Suprapubic skin (tissue), 3 donors: ENCODE measurements at regions not wholly inside any gene's neighbourhood (a gene's known extent, or its start where the extent isn't known, plus 50 kb on each side); places are given as distances from the start of the nearest gene placed in this dataset.

ENCODE experiments used
- POLR2A ChIP-seq, 2 donors: fragments of 450-650 bp; IDR thresholded peaks; one replicate each; pipeline ENCODE4 v1.6.1; 2017; ENCODE audit warnings: antibody characterized with exemption in 2 of 2, mild to moderate bottlenecking in 2 of 2, moderate library complexity in 2 of 2
- TF ChIP-seq, protein P1 (sequence below), 2 donors: fragments of 200-600 bp in 1 of 2; fragments of 450-650 bp in 1 of 2; sonication (generic) in 1 of 2; IDR thresholded peaks; one replicate each; pipeline ENCODE4 v1.5.1; 2016 to 2019; ENCODE audit warnings: antibody characterized with exemption in 2 of 2, mild to moderate bottlenecking in 1 of 2, moderate library complexity in 1 of 2

DNA sequence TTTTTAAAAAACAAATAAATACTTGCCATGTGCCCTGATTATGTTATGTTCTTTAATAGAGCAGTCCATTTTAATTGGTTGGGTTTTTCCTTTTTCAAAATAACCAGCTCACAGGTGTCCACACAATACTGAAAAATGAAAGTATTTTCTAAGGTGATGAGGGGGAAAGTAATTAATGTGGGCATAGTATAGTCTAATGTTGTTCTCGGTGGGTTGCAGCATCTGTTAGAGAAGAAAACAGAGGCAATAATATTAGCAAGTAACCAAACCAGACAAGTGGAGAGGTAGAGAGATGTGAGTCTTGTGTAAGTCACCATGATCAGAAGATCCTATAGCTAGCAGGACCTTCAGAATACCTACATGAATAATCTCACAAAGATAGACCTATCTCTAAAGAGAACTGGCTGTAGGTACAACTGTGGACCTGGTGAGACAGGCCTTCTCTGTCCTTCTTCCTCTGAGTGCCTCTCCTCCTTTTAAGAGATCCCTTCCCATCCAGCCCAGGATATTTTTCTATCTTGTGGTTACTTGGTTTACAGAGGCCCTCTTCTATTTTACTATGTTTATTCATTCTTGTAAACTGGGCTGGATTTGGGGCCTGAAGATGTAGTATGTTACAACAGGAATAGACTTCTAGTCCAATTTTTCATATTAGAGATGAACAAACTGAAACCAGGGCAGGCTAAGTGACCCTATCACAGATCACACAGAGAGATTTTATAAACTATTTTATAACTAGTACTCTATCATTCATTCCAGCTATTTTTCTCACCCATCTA, 67.1 kb upstream of the MSTN start:
- TF ChIP-seq, protein P1, sequence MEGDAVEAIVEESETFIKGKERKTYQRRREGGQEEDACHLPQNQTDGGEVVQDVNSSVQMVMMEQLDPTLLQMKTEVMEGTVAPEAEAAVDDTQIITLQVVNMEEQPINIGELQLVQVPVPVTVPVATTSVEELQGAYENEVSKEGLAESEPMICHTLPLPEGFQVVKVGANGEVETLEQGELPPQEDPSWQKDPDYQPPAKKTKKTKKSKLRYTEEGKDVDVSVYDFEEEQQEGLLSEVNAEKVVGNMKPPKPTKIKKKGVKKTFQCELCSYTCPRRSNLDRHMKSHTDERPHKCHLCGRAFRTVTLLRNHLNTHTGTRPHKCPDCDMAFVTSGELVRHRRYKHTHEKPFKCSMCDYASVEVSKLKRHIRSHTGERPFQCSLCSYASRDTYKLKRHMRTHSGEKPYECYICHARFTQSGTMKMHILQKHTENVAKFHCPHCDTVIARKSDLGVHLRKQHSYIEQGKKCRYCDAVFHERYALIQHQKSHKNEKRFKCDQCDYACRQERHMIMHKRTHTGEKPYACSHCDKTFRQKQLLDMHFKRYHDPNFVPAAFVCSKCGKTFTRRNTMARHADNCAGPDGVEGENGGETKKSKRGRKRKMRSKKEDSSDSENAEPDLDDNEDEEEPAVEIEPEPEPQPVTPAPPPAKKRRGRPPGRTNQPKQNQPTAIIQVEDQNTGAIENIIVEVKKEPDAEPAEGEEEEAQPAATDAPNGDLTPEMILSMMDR (IDR thresholded peaks at IDR 0.05): no peak
- TF ChIP-seq POLR2A (IDR thresholded peaks at IDR 0.05): no peak
